AG04450 (cell line): ENCODE measurements at regions not wholly inside any gene's neighbourhood (a gene's known extent, or its start where the extent isn't known, plus 50 kb on each side); places are given as distances from the start of the nearest gene placed in this dataset.

Experiments
- CTCF ChIA-PET: fragments of 300-600, 350-600 bp; formaldehyde crosslinking; extraction: SDS; loops from one replicate; lab custom pipeline; 2022; ENCODE audit warnings: antibody characterized with exemption, inconsistent platforms; lab: Charles Lee
- POLR2A ChIA-PET: fragments of 350-600 bp; formaldehyde crosslinking; extraction: SDS; loops from one replicate; lab custom pipeline; 2021; ENCODE audit warnings: antibody characterized with exemption, inconsistent platforms; lab: Yijun Ruan, JAX
- DNase-seq: peaks from one replicate; pipeline ENCODE4 v3.0.0-alpha.2; 2011; ENCODE audit warnings: low read depth, low spot score
- H3K27ac ChIP-seq: one replicate; pipeline ENCODE4 v1.5.1; 2012; ENCODE audit warnings: low read depth, low read length, control low read depth
- H3K27me3 ChIP-seq: one replicate; pipeline ENCODE4 v1.6.0; 2012; ENCODE audit warnings: low read length; ENCODE audit not compliant: control insufficient read depth, insufficient read depth
- H3K4me3 ChIP-seq: 2 replicates; pipeline ENCODE4 v1.5.1; 2011; ENCODE audit warnings: mild to moderate bottlenecking, low read depth, low read length, control low read depth
- H3K9me3 ChIP-seq: 2 replicates; pipeline ENCODE4 v1.5.1; 2012; ENCODE audit warnings: low read length; ENCODE audit not compliant: control insufficient read depth, insufficient read depth
- TF ChIP-seq, protein P1 (sequence below): IDR thresholded peaks from 2 replicates; pipeline ENCODE4 v1.5.1; 2011; ENCODE audit warnings: low read depth, low read length, control low read depth, inconsistent platforms

DNA sequence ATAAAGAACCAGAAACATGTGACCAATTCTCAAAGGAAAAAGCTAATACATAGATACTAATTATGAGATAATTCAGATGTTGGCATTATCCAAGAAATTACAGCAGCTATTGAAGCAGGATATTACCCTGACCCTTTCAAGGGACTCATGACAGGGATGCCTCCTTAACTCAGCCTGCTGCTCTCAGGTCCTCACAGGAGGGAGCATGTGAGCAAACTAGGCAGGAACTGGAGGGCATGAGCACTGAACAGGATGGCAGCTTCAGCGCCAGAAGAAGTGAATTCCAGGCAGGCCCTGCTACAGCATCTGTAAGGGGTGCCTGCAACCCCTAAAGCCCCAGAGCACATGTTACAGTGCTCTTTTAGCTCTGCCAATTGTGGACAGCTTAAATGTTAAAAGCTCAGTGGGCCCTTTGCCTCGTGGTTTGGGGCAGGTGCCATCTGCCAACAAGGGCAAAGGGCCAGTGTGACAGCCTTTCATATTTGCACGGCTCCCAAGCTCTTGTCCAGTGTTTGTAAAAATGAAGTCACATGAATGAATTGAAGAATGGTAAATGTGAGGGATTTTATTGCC, 464.7 kb upstream of the COX7C start:
- no peak overlapping the region for H3K4me3 ChIP-seq
- peaks cover 10% of the 10 kb centered on the region for H3K9me3 ChIP-seq
- no peak for DNase-seq
- ChIA-PET CTCF (no interaction called here), POLR2A (no interaction called here)
- H3K27ac ChIP-seq: no peak overlapping the region
- no peaks in the 10 kb centered on the region for H3K27me3 ChIP-seq
- TF ChIP-seq, protein P1, sequence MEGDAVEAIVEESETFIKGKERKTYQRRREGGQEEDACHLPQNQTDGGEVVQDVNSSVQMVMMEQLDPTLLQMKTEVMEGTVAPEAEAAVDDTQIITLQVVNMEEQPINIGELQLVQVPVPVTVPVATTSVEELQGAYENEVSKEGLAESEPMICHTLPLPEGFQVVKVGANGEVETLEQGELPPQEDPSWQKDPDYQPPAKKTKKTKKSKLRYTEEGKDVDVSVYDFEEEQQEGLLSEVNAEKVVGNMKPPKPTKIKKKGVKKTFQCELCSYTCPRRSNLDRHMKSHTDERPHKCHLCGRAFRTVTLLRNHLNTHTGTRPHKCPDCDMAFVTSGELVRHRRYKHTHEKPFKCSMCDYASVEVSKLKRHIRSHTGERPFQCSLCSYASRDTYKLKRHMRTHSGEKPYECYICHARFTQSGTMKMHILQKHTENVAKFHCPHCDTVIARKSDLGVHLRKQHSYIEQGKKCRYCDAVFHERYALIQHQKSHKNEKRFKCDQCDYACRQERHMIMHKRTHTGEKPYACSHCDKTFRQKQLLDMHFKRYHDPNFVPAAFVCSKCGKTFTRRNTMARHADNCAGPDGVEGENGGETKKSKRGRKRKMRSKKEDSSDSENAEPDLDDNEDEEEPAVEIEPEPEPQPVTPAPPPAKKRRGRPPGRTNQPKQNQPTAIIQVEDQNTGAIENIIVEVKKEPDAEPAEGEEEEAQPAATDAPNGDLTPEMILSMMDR: no peak

DNA sequence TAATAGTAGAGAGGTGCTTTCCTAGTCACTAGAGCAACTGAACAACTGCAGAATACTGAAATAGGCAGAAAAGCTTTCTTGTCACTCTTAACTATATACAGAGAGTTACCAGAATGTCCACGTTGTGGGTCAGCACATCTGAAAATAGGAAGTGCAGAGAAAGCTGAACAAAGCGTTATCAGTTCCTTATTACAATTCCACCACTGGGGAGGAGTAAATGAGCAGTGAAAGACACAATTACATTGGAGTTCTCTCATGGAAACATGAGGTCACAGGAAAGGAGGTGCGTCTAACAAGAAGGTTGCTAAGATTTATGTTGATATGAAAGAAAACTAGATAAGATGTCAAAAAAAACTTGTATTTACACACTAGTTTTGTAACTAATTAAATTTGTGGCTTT, 461.9 kb upstream of the COX7C start:
- CTCF ChIA-PET: no interaction called here
- DNase-seq: no peak
- Histone ChIP-seq H3K4me3 (no peak overlapping the region), H3K27me3 (no peaks in the 10 kb centered on the region), H3K9me3 (no peaks in the 10 kb centered on the region), H3K27ac (no peak overlapping the region)
- POLR2A ChIA-PET: no interaction called here
- TF ChIP-seq, protein P1: no peak

DNA sequence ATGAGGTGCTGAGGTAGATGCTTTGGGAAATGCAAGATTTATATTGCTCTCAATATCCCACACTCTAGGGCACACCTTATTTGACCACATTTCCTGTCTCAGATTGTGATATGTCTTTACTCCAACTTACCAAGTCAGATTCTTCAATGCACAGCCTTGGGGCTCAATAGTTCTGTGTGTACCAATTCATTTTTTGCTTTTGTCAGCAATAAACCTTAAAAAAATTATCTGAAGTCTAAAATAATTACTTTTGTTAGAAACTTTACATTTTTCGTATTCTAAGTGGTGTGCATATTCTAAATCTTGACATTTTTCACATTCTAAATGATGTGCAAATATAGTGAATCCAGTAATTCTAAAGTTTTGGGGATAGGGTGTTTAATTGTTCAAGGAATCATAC, 447.5 kb upstream of the COX7C start:
- H3K27ac ChIP-seq: no peak overlapping the region
- H3K27me3 ChIP-seq: no peaks in the 10 kb centered on the region
- no peak overlapping the region for H3K4me3 ChIP-seq
- POLR2A ChIA-PET: no interaction called here
- H3K9me3 ChIP-seq: no peaks in the 10 kb centered on the region
- CTCF ChIA-PET: no interaction called here
- TF ChIP-seq, protein P1: no peak
- no peak for DNase-seq

GRCh38 chr5:86175224-86175623, 442.5 kb upstream of the COX7C start:
- no peak overlapping the region for H3K27ac ChIP-seq
- POLR2A ChIA-PET: no interaction called here
- H3K9me3 ChIP-seq: no peaks in the 10 kb centered on the region
- no peak for DNase-seq
- H3K4me3 ChIP-seq: no peak overlapping the region
- TF ChIP-seq, protein P1: no peak
- no peaks in the 10 kb centered on the region for H3K27me3 ChIP-seq
- CTCF ChIA-PET: no interaction called here

- POLR2A ChIA-PET: no interaction called here
- CTCF ChIA-PET: no interaction called here
These were observed 418.5 kb upstream of the COX7C start for GRCh38 chr5:86199287-86199686.

More at GRCh38 chr5:86199287-86199686, 418.5 kb upstream of the COX7C start:
- H3K27ac ChIP-seq: no peak overlapping the region
- no peaks in the 10 kb centered on the region for H3K27me3 ChIP-seq
- TF ChIP-seq, protein P1: no peak
- no peak overlapping the region for H3K4me3 ChIP-seq
- no peak for DNase-seq
- H3K9me3 ChIP-seq: peaks cover 4% of the 10 kb centered on the region; the same call in 1 of the 2 replicates
